SK-MEL-5 (cell line): ENCODE measurements at regions not wholly inside any gene's neighbourhood (a gene's known extent, or its start where the extent isn't known, plus 50 kb on each side); places are given as distances from the start of the nearest gene placed in this dataset.
"Not testable (repeated sequence)": the region's sequence is repeated elsewhere in the genome, so short reads cannot be mapped to it uniquely, and the experiment has no call there.

Experiments used
- DNase-seq: peaks from one replicate; pipeline ENCODE4 v3.0.0-alpha.2; 2016; ENCODE audit warnings: low read depth, low spot score
- in situ Hi-C: cut with HindIII; loops from 2 replicates; pipeline ENCODE4 v1.10.0; 2016; ENCODE audit warnings: low sequenced_read_pairs, high pct_unique_total_duplicates, low pct_unique_long_range_greater_than_20kb

GRCh38 chr2:150249735-150250134, 237.7 kb downstream of the RND3 start:
- DNase-seq, in situ Hi-C loops: not testable (repeated sequence)

- DNase-seq = no peak
- in situ Hi-C loops = no loop called here
Measured at GRCh38 chr2:150247481-150247880, 240.0 kb downstream of the RND3 start.

GRCh38 chr2:150234787-150235446, 252.6 kb downstream of the RND3 start:
- peak; percentile 87 for DNase-seq
- in situ Hi-C loops = no loop called here

- peak; percentile 79 for DNase-seq
- in situ Hi-C loops = no loop called here
Measured at GRCh38 chr2:150232871-150233270, 254.6 kb downstream of the RND3 start.

GRCh38 chr2:150232321-150232720, 255.1 kb downstream of the RND3 start:
- in situ Hi-C loops = no loop called here
- DNase-seq = peak; percentile 50

- in situ Hi-C loops = no loop called here
- DNase-seq = no peak
Measured at GRCh38 chr2:150230616-150231015, 256.9 kb downstream of the RND3 start.

- in situ Hi-C loops = no loop called here
- no peak for DNase-seq
Measured at GRCh38 chr2:150230004-150230403, 257.5 kb downstream of the RND3 start.

- no peak for DNase-seq
- in situ Hi-C loops = no loop called here
Measured at GRCh38 chr2:150228936-150229335, 258.5 kb downstream of the RND3 start.

GRCh38 chr2:150225030-150225429, 262.4 kb downstream of the RND3 start:
- DNase-seq = no peak
- in situ Hi-C loops = no loop called here

GRCh38 chr2:150224321-150224720, 263.1 kb downstream of the RND3 start:
- no peak for DNase-seq
- in situ Hi-C loops = no loop called here

GRCh38 chr2:150222942-150223341, 264.5 kb downstream of the RND3 start:
- DNase-seq = no peak
- in situ Hi-C loops = no loop called here

GRCh38 chr2:150222379-150222778, 265.1 kb downstream of the RND3 start:
- in situ Hi-C loops = no loop called here
- DNase-seq = no peak

- in situ Hi-C loops = no loop called here
- no peak for DNase-seq
Measured at GRCh38 chr2:150219861-150220260, 267.6 kb downstream of the RND3 start.

GRCh38 chr2:150215041-150215440, 272.4 kb downstream of the RND3 start:
- DNase-seq = no peak
- in situ Hi-C loops = no loop called here

- no peak for DNase-seq
- in situ Hi-C loops = no loop called here
Measured at GRCh38 chr2:150214626-150215025, 272.8 kb downstream of the RND3 start.

GRCh38 chr2:150212722-150213171, 274.7 kb downstream of the RND3 start:
- in situ Hi-C loops = no loop called here
- DNase-seq = no peak

GRCh38 chr2:150211164-150211631, 276.3 kb downstream of the RND3 start:
- in situ Hi-C loops = no loop called here
- no peak for DNase-seq

- no peak for DNase-seq
- in situ Hi-C loops = no loop called here
Measured at GRCh38 chr2:150209746-150210145, 277.7 kb downstream of the RND3 start.

- in situ Hi-C loops = no loop called here
- DNase-seq = no peak
Measured at GRCh38 chr2:150208689-150209088, 278.8 kb downstream of the RND3 start.

- in situ Hi-C loops = no loop called here
- no peak for DNase-seq
Measured at GRCh38 chr2:150207979-150208378, 279.5 kb downstream of the RND3 start.
